ENCODE measurements at regions not wholly inside any gene's neighbourhood (a gene's known extent, or its start where the extent isn't known, plus 50 kb on each side); places are given as distances from the start of the nearest gene placed in this dataset.
"Not testable (repeated sequence)": the region's sequence is repeated elsewhere in the genome, so short reads cannot be mapped to it uniquely, and the experiment has no call there.

- H3K4me1 ChIP-seq: no peaks in the 10 kb centered on the region
- no peaks in the 10 kb centered on the region for H3K27me3 ChIP-seq
- no peak overlapping the region for H3K27ac ChIP-seq
- intact Hi-C loops (cut with DNase I): no loop called here
- no peak for ATAC-seq
- no peaks in the 10 kb centered on the region for H3K9me3 ChIP-seq
- no peak overlapping the region for H3K4me3 ChIP-seq
- no peak for TF ChIP-seq POLR2A (IDR thresholded peaks at IDR 0.05)
- no peak for TF ChIP-seq CTCF (IDR thresholded peaks at IDR 0.05)
- DNase-seq: no peak
- H3K36me3 ChIP-seq: no peaks in the 10 kb centered on the region
Observed at GRCh38 chr11:24163841-24164240, 333.0 kb upstream of the LUZP2 start.

- no peak overlapping the region for H3K4me3 ChIP-seq
- no peaks in the 10 kb centered on the region for H3K9me3 ChIP-seq
- no peak overlapping the region for H3K27ac ChIP-seq
- no peaks in the 10 kb centered on the region for H3K36me3 ChIP-seq
- WGBS, 4 donors: 49 to 74% (median 63%) methylated on average over 1 of the region's 1 CpG
- intact Hi-C loops (cut with DNase I): no loop called here
- TF ChIP-seq POLR2A (IDR thresholded peaks at IDR 0.05): no peak
- TF ChIP-seq CTCF (IDR thresholded peaks at IDR 0.05): no peak
- no peak for ATAC-seq
- DNase-seq: no peak
- H3K4me1 ChIP-seq: no peaks in the 10 kb centered on the region
- no peaks in the 10 kb centered on the region for H3K27me3 ChIP-seq
Observed at GRCh38 chr11:24171869-24172268, 325.0 kb upstream of the LUZP2 start.

- H3K27me3 ChIP-seq: no peaks in the 10 kb centered on the region
- peaks cover 0 to 5% (median 0%) of the 10 kb centered on the region in 12 donors for H3K9me3 ChIP-seq
- ATAC-seq (no peak), DNase-seq (no peak)
- WGBS, 4 donors: 64 to 69% (median 67%) methylated on average over 6 of the region's 6 CpGs
- no peak overlapping the region for H3K27ac ChIP-seq
- H3K4me1 ChIP-seq: no peaks in the 10 kb centered on the region
- H3K36me3 ChIP-seq: no peaks in the 10 kb centered on the region
- H3K4me3 ChIP-seq: no peak overlapping the region
- no peak for TF ChIP-seq CTCF (IDR thresholded peaks at IDR 0.05)
- TF ChIP-seq POLR2A (IDR thresholded peaks at IDR 0.05): no peak
- intact Hi-C loops (cut with DNase I): no loop called here
Observed at GRCh38 chr11:24181395-24182047, 315.3 kb upstream of the LUZP2 start.

- H3K36me3 ChIP-seq; H3K27ac ChIP-seq; DNase-seq; ATAC-seq; H3K4me3 ChIP-seq; intact Hi-C loops (cut with DNase I); H3K27me3 ChIP-seq; H3K4me1 ChIP-seq; H3K9me3 ChIP-seq: not testable (repeated sequence)
- WGBS, 4 donors: 58 to 76% (median 72%) methylated on average over 1 to 2 of the region's 2 CpGs
Observed at GRCh38 chr11:24185535-24185934, 311.3 kb upstream of the LUZP2 start.

- H3K9me3 ChIP-seq: no peaks in the 10 kb centered on the region
- ATAC-seq: no peak
Observed at GRCh38 chr11:24196733-24197132, 300.1 kb upstream of the LUZP2 start.

More at GRCh38 chr11:24196733-24197132, 300.1 kb upstream of the LUZP2 start:
- Histone ChIP-seq H3K4me1 (no peaks in the 10 kb centered on the region), H3K27me3 (no peaks in the 10 kb centered on the region), H3K27ac (no peak overlapping the region), H3K4me3 (no peak overlapping the region), H3K36me3 (no peaks in the 10 kb centered on the region)
- 63 to 78% (median 65%) methylated on average over 2 of the region's 2 CpGs for WGBS, 4 donors
- intact Hi-C loops (cut with DNase I): no loop called here
- DNase-seq: no peak
- no peak for TF ChIP-seq POLR2A (IDR thresholded peaks at IDR 0.05)
